Endothelial cell (in vitro differentiated cells): ENCODE measurements at regions not wholly inside any gene's neighbourhood (a gene's known extent, or its start where the extent isn't known, plus 50 kb on each side); places are given as distances from the start of the nearest gene placed in this dataset.

ENCODE experiments used
- DNase-seq: peaks from one replicate; pipeline ENCODE4 v3.0.0; 2021; ENCODE audit warnings: low spot score
- H3K27ac Mint-ChIP-seq: one replicate; pipeline ENCODE4 v1.8.0; 2021; ENCODE audit warnings: mixed read lengths, inconsistent platforms; ENCODE audit not compliant: unreplicated experiment
- H3K27me3 Mint-ChIP-seq: one replicate; pipeline ENCODE4 v1.8.0; 2021; ENCODE audit warnings: mild to moderate bottlenecking, moderate library complexity, mixed read lengths, inconsistent platforms; ENCODE audit not compliant: unreplicated experiment
- H3K36me3 Mint-ChIP-seq: one replicate; pipeline ENCODE4 v1.8.0; 2021; ENCODE audit warnings: mild to moderate bottlenecking, low read depth, mixed read lengths, inconsistent platforms; ENCODE audit not compliant: unreplicated experiment
- H3K4me1 Mint-ChIP-seq: one replicate; pipeline ENCODE4 v1.8.0; 2021; ENCODE audit warnings: mild to moderate bottlenecking, mixed read lengths, inconsistent platforms; ENCODE audit not compliant: unreplicated experiment
- H3K4me3 Mint-ChIP-seq: one replicate; pipeline ENCODE4 v1.8.0; 2021; ENCODE audit warnings: mild to moderate bottlenecking, mixed read lengths, inconsistent platforms; ENCODE audit not compliant: unreplicated experiment
- H3K9me3 Mint-ChIP-seq: one replicate; pipeline ENCODE4 v1.8.0; 2021; ENCODE audit warnings: mixed read lengths, inconsistent platforms; ENCODE audit not compliant: unreplicated experiment
- CTCF ChIP-seq: fragments of 200-600 bp; sonication (generic); IDR thresholded peaks from one replicate; pipeline ENCODE4 v1.5.0; 2021; ENCODE audit warnings: antibody characterized with exemption; ENCODE audit not compliant: unreplicated experiment

GRCh38 chr13:63696055-63696454 is 2280.4 kb upstream of the PCDH20 start:
- H3K4me1 Mint-ChIP-seq, result peaks cover 9% of the 10 kb centered on the region
- TF ChIP-seq CTCF, result no peak
- peaks cover 2% of the 10 kb centered on the region for H3K27me3 Mint-ChIP-seq
- no peak overlapping the region for H3K4me3 Mint-ChIP-seq
- no peaks in the 10 kb centered on the region for H3K9me3 Mint-ChIP-seq
- no peak for DNase-seq
- H3K36me3 Mint-ChIP-seq, result no peaks in the 10 kb centered on the region
- H3K27ac Mint-ChIP-seq, result no peak overlapping the region

GRCh38 chr13:63693696-63694095 is 2278.0 kb upstream of the PCDH20 start:
- no peak for DNase-seq
- Mint-ChIP-seq H3K27me3 (no peaks in the 10 kb centered on the region), H3K36me3 (no peaks in the 10 kb centered on the region), H3K9me3 (no peaks in the 10 kb centered on the region), H3K4me3 (no peak overlapping the region), H3K27ac (no peak overlapping the region), H3K4me1 (peaks cover 5% of the 10 kb centered on the region)
- no peak for TF ChIP-seq CTCF

- Mint-ChIP-seq H3K9me3 (no peaks in the 10 kb centered on the region), H3K27ac (no peak overlapping the region), H3K36me3 (no peaks in the 10 kb centered on the region), H3K27me3 (no peaks in the 10 kb centered on the region), H3K4me3 (no peak overlapping the region), H3K4me1 (peaks cover 5% of the 10 kb centered on the region)
- no peak for DNase-seq
- TF ChIP-seq CTCF, result no peak
These were observed 2275.8 kb upstream of the PCDH20 start for GRCh38 chr13:63691474-63691873.

GRCh38 chr13:63690672-63691071 is 2275.0 kb upstream of the PCDH20 start:
- no peak for DNase-seq
- H3K9me3 Mint-ChIP-seq, result no peaks in the 10 kb centered on the region
- H3K27me3 Mint-ChIP-seq, result no peaks in the 10 kb centered on the region
- no peak overlapping the region for H3K27ac Mint-ChIP-seq
- no peaks in the 10 kb centered on the region for H3K36me3 Mint-ChIP-seq
- H3K4me3 Mint-ChIP-seq, result no peak overlapping the region
- H3K4me1 Mint-ChIP-seq, result peaks cover 5% of the 10 kb centered on the region
- no peak for TF ChIP-seq CTCF

GRCh38 chr13:63684822-63685221 is 2269.2 kb upstream of the PCDH20 start:
- Mint-ChIP-seq H3K4me1 (no peaks in the 10 kb centered on the region), H3K4me3 (no peak overlapping the region), H3K36me3 (no peaks in the 10 kb centered on the region), H3K9me3 (no peaks in the 10 kb centered on the region), H3K27ac (no peak overlapping the region), H3K27me3 (no peaks in the 10 kb centered on the region)
- DNase-seq, result no peak
- TF ChIP-seq CTCF, result no peak
